ENCODE measurements at regions not wholly inside any gene's neighbourhood (a gene's known extent, or its start where the extent isn't known, plus 50 kb on each side); places are given as distances from the start of the nearest gene placed in this dataset.

DNA sequence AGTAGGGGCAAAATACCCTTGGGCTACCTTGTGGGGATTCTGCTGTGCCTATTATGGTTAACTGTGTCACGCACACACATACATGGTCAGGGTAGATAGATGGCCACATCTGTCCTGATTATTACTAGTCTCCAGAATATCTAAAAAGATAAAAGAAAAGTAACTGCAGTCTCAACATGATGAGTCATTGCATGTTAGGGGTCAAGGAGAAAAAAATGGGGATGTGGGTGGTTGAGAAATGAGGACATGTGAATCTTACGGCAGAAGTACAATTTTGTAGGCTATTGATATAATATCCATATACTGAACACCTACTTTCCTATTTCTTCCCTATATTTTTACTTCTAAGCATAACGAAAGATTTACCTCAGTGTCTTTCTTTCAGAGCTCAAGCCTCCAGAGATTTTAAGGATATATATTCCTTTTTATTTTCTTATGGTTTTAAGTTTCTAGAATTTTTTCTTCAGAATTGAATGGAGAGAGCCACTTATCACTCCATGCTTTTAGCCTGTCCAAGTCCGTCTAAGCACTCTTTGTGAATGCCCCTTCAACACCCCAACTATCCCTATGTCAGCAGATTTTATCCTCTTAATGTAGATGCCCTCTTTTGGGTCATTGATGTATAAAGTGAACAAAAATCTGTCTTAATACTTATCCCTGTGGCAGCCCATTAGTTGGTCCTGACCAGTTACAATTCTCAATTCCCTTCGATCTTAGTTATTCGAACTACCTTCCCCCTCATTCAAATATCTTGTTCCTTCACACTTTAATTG lies 642.2 kb downstream of the IQCM start:
- TF ChIP-seq CTCF (IDR thresholded peaks at IDR 0.05) (no peak), POLR2A (IDR thresholded peaks at IDR 0.05) (no peak)

Measured in esophagus squamous epithelium (tissue), 4 donors.